ENCODE measurements at regions not wholly inside any gene's neighbourhood (a gene's known extent, or its start where the extent isn't known, plus 50 kb on each side); places are given as distances from the start of the nearest gene placed in this dataset.
A peak's percentile ranks its signal among the peaks of the same experiment; 100 is the strongest.

DNA sequence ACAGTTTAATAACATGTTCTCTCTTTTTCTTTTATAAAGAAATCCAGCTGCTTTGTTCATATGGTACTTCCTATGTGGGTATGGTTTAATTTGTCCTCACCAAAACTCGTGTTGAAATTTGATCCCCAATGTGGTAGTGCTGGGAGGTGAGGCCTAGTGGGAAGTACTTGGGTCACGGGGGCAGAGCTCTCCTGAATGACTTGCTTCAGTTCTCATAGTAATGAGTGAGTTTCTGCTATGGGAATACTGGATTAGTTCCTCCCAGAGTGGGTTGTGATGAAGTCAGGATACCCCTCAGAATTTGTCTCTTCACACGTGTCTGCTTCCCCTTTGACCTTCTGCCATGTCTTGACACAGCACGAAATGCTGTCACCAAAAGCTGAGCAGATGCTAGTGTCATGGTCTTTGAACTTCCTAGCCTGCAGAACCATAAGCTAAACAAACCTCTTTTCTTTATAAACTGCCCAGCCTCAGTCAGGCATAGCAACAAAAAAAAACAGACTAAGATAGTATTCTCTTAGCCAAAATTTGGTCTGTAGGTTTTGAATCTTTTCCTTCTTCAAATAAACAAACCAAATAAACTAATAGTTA, 87.8 kb upstream of the HS3ST5 start:
- H3K27ac ChIP-seq (ENCODE audit: low read depth, low read length) = 0 out of 2 replicates have a peak overlapping the region, but pooled peaks have one; percentile 2
- ChIA-PET CTCF (ENCODE audit: partially characterized antibody) (interaction anchor here (0.6 to 2.5 kb wide), 4 partner anchors 58 to 1464 kb away, joined by 5 to 9 read pairs (median 5); no protein-coding TSS in a partner anchor), POLR2A (ENCODE audit: partially characterized antibody) (interaction anchor here (0.7 to 2.8 kb wide), 10 partner anchors 10 to 93 kb away, joined by 3 to 14 read pairs (median 4); partner anchors contain the start of gene HS3ST5)

More for the DNA sequence above, 87.8 kb upstream of the HS3ST5 start:
- peak overlapping the region; percentile 82; the same call in 1 of the 2 replicates for H2BK12ac ChIP-seq (ENCODE audit: low read depth, low read length)
- peaks cover 2% of the 10 kb centered on the region; the same call in 1 of the 2 replicates for H3K23me2 ChIP-seq (ENCODE audit: low read depth, low read length)
- no peak overlapping the region for H2BK15ac ChIP-seq (ENCODE audit: low read length)
- peak overlapping the region; percentile 78 for H4K5ac ChIP-seq (ENCODE audit: insufficient read length, low read depth, low read length)
- peak overlapping the region; percentile 42 to 57; a peak in 3 of 4 replicates for H3K4me2 ChIP-seq (ENCODE audit: insufficient read depth in 1 of 2, low read depth in 2 of 2, low read length in 2 of 2)
- peak overlapping the region in 1 of 4 experiments; percentile 28; a peak in 1 of 8 replicates for H3K4me3 ChIP-seq (ENCODE audit: extremely low read depth in 1 of 4, insufficient read depth in 2 of 4, low read depth in 3 of 4, low read length in 4 of 4)
- H4K20me1 ChIP-seq (replicated peaks in 1 of 2; ENCODE audit: control insufficient read depth in 1 of 2, insufficient read depth in 2 of 2, low read length in 2 of 2) = no peaks in the 10 kb centered on the region
- H3K4me1 ChIP-seq (replicated peaks in 1 of 4; ENCODE audit: control insufficient read depth in 3 of 4, insufficient read depth in 4 of 4, low read length in 3 of 4) = peaks cover 3 to 24% (median 8%) of the 10 kb centered on the region in 4 experiments; a peak in 5 of 7 replicates
- H4K91ac ChIP-seq (replicated peaks; ENCODE audit: insufficient read length, low read length) = no peak overlapping the region
- H2AK5ac ChIP-seq (ENCODE audit: low read depth, low read length) = peak overlapping the region; percentile 89; the same call in 1 of the 2 replicates
- no peak overlapping the region for H3K14ac ChIP-seq (ENCODE audit: insufficient read length)
- no peak overlapping the region for H3K56ac ChIP-seq (replicated peaks; ENCODE audit: insufficient read length, low read depth, low read length)
- peak overlapping the region; percentile 54; the same call in 1 of the 2 replicates for H2BK5ac ChIP-seq (ENCODE audit: low read depth, low read length)
- H2AFZ ChIP-seq (ENCODE audit: low read length) = no peak overlapping the region
- no peaks in the 10 kb centered on the region for H3K36me3 ChIP-seq (ENCODE audit: control insufficient read depth in 2 of 4, insufficient read depth in 4 of 4, low read length in 3 of 4)
- H4K8ac ChIP-seq (ENCODE audit: extremely low read depth, insufficient read depth, low read length) = no peak overlapping the region
- no peak overlapping the region for H3K9ac ChIP-seq (replicated peaks in 1 of 4; ENCODE audit: extremely low read depth in 1 of 4, low read depth in 3 of 4, low read length in 3 of 4)
- H3K9me3 ChIP-seq (ENCODE audit: insufficient read depth in 2 of 2, low read depth in 1 of 2, low read length in 1 of 2) = no peaks in the 10 kb centered on the region
- no peak overlapping the region for H2BK120ac ChIP-seq (replicated peaks; ENCODE audit: low read depth, low read length)
- peak; percentile 76 for FAIRE-seq
- H2BK20ac ChIP-seq (ENCODE audit: low read length) = no peak overlapping the region; the same call in 1 of the 2 replicates
- TF ChIP-seq SIN3A (conservative IDR thresholded peaks at IDR 0.05 in 1 of 2, IDR thresholded peaks at IDR 0.05 in 1 of 2; ENCODE audit: low read depth in 1 of 2, low read length in 2 of 2) (0 out of 4 replicates have a peak, but pooled peaks of 1 of the 2 experiments have one; percentile 35), TBP (IDR thresholded peaks at IDR 0.05; ENCODE audit: low read depth, low read length) (no peak), E2F6 (IDR thresholded peaks at IDR 0.05) (no peak), RNF2 (IDR thresholded peaks at IDR 0.05; ENCODE audit: borderline replicate concordance, low read depth, low read length, missing control alignments, poor library complexity, severe bottlenecking) (no peak)
- 0 out of 2 replicates have a peak overlapping the region, but pooled peaks have one; percentile 41 for H3K18ac ChIP-seq (ENCODE audit: extremely low read depth, low read length)
- WGBS, 2 experiments (ENCODE audit: extremely low coverage in 1 of 2, insufficient coverage in 1 of 2, insufficient read length in 1 of 2, insufficient replicate concordance in 2 of 2, low coverage in 1 of 2, low lambda C conversion rate in 2 of 2, missing lambda C conversion rate in 1 of 2) = 33% methylated on average over 4 of the region's 4 CpGs; no CpG with 5 or more reads in 1 of the 2 experiments
- H3K79me2 ChIP-seq (ENCODE audit: control insufficient read depth in 1 of 2, insufficient read depth in 2 of 2, low read length in 2 of 2) = peaks cover 0 to 71% of the 10 kb centered on the region in 2 experiments; a peak in 3 of 4 replicates
- H3K23ac ChIP-seq (ENCODE audit: insufficient read length) = no peak overlapping the region
- no peak overlapping the region for H3K4ac ChIP-seq (replicated peaks; ENCODE audit: insufficient read length, low read depth, low read length)
- DNase-seq (ENCODE audit: low read depth in 1 of 2, low spot score in 2 of 2) = no peak
- no peaks in the 10 kb centered on the region for H3K79me1 ChIP-seq (ENCODE audit: low read depth, low read length)
- no peaks in the 10 kb centered on the region for H3K27me3 ChIP-seq (replicated peaks in 1 of 4; ENCODE audit: control insufficient read depth in 3 of 4, extremely low read depth in 1 of 4, insufficient read depth in 3 of 4, low read length in 3 of 4)
